ENCODE measurements at regions not wholly inside any gene's neighbourhood (a gene's known extent, or its start where the extent isn't known, plus 50 kb on each side); places are given as distances from the start of the nearest gene placed in this dataset.

GRCh38 chr2:200171731-200172482 lies 134.6 kb upstream of the SPATS2L start:
- no peak for TF ChIP-seq CTCF (conservative IDR thresholded peaks at IDR 0.05; ENCODE audit: low read depth, low read length)
- no peak overlapping the region for H3K4me3 ChIP-seq (ENCODE audit: low read depth, low read length)
- peak; percentile 91 for DNase-seq (ENCODE audit: low read depth)

DNA sequence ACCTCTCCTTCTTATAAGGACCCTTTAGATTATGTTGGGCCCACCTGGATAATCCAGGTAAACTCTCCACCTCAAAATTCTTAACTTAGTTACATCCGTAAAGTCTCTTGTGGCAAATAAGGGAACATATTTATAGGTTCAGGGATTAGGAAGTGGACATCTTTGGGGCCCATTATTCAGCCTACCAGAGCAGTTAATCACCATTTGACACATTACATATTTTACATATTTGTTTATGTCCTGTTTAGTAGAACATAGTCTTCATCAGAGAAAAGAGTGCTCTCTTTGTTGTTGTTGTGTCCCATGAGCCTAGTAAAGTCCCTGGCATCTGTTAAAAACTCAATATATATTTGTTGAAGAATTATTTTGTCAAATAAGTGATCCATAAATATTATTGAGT lies 134.0 kb upstream of the SPATS2L start:
- no peak overlapping the region for H3K4me3 ChIP-seq (ENCODE audit: low read depth, low read length)
- TF ChIP-seq CTCF (conservative IDR thresholded peaks at IDR 0.05; ENCODE audit: low read depth, low read length): no peak
- DNase-seq (ENCODE audit: low read depth): peak; percentile 48

- no peak for TF ChIP-seq CTCF (conservative IDR thresholded peaks at IDR 0.05; ENCODE audit: low read depth, low read length)
- H3K4me3 ChIP-seq (ENCODE audit: low read depth, low read length): no peak overlapping the region
- peak; percentile 88 for DNase-seq (ENCODE audit: low read depth)
Observed at GRCh38 chr2:200172944-200173581, 133.4 kb upstream of the SPATS2L start.

GRCh38 chr2:200173691-200174090 lies 132.8 kb upstream of the SPATS2L start:
- H3K4me3 ChIP-seq (ENCODE audit: low read depth, low read length): no peak overlapping the region
- DNase-seq (ENCODE audit: low read depth): no peak
- no peak for TF ChIP-seq CTCF (conservative IDR thresholded peaks at IDR 0.05; ENCODE audit: low read depth, low read length)

- H3K4me3 ChIP-seq (ENCODE audit: low read depth, low read length): no peak overlapping the region
- no peak for TF ChIP-seq CTCF (conservative IDR thresholded peaks at IDR 0.05; ENCODE audit: low read depth, low read length)
- DNase-seq (ENCODE audit: low read depth): peak; percentile 50
Observed at GRCh38 chr2:200174433-200175216, 131.9 kb upstream of the SPATS2L start.

DNA sequence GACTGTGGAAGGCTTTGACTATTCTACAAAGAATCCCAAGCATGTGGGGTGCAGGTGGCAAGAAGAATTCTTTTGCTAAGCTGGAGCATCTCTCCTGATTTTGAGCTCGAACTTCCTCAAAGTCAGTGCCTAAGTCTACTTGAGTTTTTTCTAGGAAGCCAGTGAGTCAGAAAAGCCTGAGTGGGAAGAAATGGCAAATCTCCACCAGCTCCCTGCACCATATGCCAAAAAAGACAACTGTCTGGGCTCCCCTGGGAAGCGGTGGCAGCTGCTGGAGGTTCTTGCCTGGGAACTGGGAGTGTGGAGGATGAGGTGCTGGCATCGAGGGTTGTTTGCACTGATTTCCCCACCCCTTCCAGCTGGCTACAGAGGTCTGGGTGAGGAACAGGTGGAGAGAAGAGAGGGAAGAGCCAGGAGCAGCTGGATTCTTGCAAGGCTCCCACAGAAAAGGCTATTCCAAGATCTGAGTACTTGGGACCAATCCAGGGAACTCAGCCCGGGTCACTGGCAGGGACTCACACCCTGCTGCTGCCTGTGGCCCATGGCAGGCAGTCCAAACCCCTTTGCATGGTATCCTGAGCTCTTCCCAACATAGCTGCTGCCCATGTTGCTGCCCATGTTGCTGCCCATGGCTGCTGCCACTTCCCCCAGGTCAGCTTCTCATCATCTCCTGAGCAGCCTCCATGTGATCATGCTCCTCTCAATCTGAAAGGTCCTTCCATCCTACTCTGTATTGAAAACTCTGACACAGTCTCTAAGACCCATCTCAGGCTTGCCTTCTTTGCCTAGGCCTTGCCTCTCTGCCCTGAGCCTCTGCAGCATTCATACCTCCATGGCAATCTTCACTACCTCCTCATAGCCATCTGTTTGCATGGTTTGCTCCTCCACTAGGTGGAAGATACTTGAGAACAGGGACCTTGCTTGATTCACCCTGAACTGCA lies 128.3 kb upstream of the SPATS2L start:
- DNase-seq (ENCODE audit: low read depth): peak; percentile 19
- no peak overlapping the region for H3K4me3 ChIP-seq (ENCODE audit: low read depth, low read length)
- no peak for TF ChIP-seq CTCF (conservative IDR thresholded peaks at IDR 0.05; ENCODE audit: low read depth, low read length)

Data from choroid plexus epithelial cell (primary cell).